ENCODE measurements at regions not wholly inside any gene's neighbourhood (a gene's known extent, or its start where the extent isn't known, plus 50 kb on each side); places are given as distances from the start of the nearest gene placed in this dataset.

GRCh38 chr13:30019648-30020626 is 169.5 kb upstream of the UBL3 start:
- DNase-seq (ENCODE audit: low read depth in 2 of 2): no peak
- no peak overlapping the region for H3K9ac ChIP-seq (ENCODE audit: insufficient read depth, low read length)
- H3K27me3 ChIP-seq (ENCODE audit: control insufficient read depth, insufficient read depth, low read length): no peaks in the 10 kb centered on the region
- no peaks in the 10 kb centered on the region for H3K79me2 ChIP-seq (ENCODE audit: control insufficient read depth, insufficient read depth, low read length)
- no peak overlapping the region for H3K4me2 ChIP-seq (ENCODE audit: extremely low read depth, insufficient read depth, low read length)
- no peaks in the 10 kb centered on the region for H3K9me3 ChIP-seq (ENCODE audit: control insufficient read depth, insufficient read depth, low read depth, low read length)
- H3K27ac ChIP-seq (ENCODE audit: insufficient read depth, low read length): no peak overlapping the region
- peaks cover 5% of the 10 kb centered on the region for H3K4me1 ChIP-seq (ENCODE audit: control insufficient read depth, extremely low read depth, insufficient read depth, low read length)
- no peak overlapping the region for H3K4me3 ChIP-seq (replicated peaks in 1 of 4; ENCODE audit: control extremely low read depth in 1 of 4, insufficient read depth in 1 of 4, low read depth in 3 of 4, low read length in 4 of 4)
- no peaks in the 10 kb centered on the region for H4K20me1 ChIP-seq (ENCODE audit: control insufficient read depth, extremely low read depth, insufficient read depth, low read length)
- H2AFZ ChIP-seq (ENCODE audit: low read length): no peak overlapping the region
- no peaks in the 10 kb centered on the region for H3K36me3 ChIP-seq (ENCODE audit: control insufficient read depth, insufficient read depth, low read length)
- no peak for TF ChIP-seq EZH2 (IDR thresholded peaks at IDR 0.05; ENCODE audit: low read length, missing control alignments)
- TF ChIP-seq, protein P1, sequence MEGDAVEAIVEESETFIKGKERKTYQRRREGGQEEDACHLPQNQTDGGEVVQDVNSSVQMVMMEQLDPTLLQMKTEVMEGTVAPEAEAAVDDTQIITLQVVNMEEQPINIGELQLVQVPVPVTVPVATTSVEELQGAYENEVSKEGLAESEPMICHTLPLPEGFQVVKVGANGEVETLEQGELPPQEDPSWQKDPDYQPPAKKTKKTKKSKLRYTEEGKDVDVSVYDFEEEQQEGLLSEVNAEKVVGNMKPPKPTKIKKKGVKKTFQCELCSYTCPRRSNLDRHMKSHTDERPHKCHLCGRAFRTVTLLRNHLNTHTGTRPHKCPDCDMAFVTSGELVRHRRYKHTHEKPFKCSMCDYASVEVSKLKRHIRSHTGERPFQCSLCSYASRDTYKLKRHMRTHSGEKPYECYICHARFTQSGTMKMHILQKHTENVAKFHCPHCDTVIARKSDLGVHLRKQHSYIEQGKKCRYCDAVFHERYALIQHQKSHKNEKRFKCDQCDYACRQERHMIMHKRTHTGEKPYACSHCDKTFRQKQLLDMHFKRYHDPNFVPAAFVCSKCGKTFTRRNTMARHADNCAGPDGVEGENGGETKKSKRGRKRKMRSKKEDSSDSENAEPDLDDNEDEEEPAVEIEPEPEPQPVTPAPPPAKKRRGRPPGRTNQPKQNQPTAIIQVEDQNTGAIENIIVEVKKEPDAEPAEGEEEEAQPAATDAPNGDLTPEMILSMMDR (conservative IDR thresholded peaks at IDR 0.05 in 1 of 2, IDR thresholded peaks at IDR 0.05 in 1 of 2; ENCODE audit: low read depth in 1 of 2, low read length in 2 of 2): no peak

DNA sequence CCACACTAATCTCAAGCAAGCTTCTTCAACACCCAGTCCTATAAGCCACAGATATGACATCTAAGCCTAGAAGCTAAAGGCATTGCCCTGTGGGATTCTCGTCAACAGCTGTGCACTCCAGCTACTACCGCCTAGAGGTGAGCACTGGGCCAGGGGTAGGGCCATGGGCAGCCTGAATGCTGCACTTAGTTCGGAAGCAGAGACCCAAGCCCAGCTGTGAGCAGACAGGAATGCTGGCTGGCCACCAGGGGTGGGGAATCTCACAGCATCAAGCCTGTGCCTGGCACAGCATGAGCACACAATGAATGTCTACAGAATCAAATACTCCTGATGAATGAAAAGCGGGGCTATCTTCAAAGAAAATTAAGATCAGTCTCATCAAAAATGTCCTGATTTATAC is 167.5 kb upstream of the UBL3 start:
- no peak for DNase-seq (ENCODE audit: low read depth in 2 of 2)
- H3K4me3 ChIP-seq (replicated peaks in 1 of 4; ENCODE audit: control extremely low read depth in 1 of 4, insufficient read depth in 1 of 4, low read depth in 3 of 4, low read length in 4 of 4): no peak overlapping the region

DNA sequence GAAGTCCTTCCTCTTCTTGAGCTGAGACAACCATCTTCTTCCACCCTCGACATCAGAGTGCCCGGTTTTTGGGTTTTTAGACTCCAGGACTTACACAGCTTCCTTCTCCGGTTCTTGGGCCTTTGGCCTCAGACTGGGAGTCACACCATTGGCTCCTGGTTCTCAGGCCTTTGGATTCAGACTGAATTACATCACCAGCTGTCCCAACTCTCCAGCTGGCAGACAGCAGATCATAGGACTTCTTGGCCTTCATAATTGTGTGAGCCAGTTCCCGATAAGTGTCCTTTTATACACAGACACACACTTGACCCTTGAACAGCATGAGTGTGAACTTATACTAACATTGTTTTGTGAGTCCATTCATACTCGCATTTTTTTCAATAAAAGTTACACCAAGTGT is 166.0 kb upstream of the UBL3 start:
- Histone ChIP-seq H3K79me2 (ENCODE audit: control insufficient read depth, insufficient read depth, low read length) (no peaks in the 10 kb centered on the region), H4K20me1 (ENCODE audit: control insufficient read depth, extremely low read depth, insufficient read depth, low read length) (no peaks in the 10 kb centered on the region), H3K9ac (ENCODE audit: insufficient read depth, low read length) (no peak overlapping the region), H3K27me3 (ENCODE audit: control insufficient read depth, insufficient read depth, low read length) (no peaks in the 10 kb centered on the region), H3K4me3 (replicated peaks in 1 of 4; ENCODE audit: control extremely low read depth in 1 of 4, insufficient read depth in 1 of 4, low read depth in 3 of 4, low read length in 4 of 4) (no peak overlapping the region), H2AFZ (ENCODE audit: low read length) (no peak overlapping the region), H3K27ac (ENCODE audit: insufficient read depth, low read length) (no peak overlapping the region), H3K36me3 (ENCODE audit: control insufficient read depth, insufficient read depth, low read length) (no peaks in the 10 kb centered on the region), H3K4me1 (ENCODE audit: control insufficient read depth, extremely low read depth, insufficient read depth, low read length) (peaks cover 3% of the 10 kb centered on the region), H3K4me2 (ENCODE audit: extremely low read depth, insufficient read depth, low read length) (no peak overlapping the region), H3K9me3 (ENCODE audit: control insufficient read depth, insufficient read depth, low read depth, low read length) (no peaks in the 10 kb centered on the region)
- TF ChIP-seq EZH2 (IDR thresholded peaks at IDR 0.05; ENCODE audit: low read length, missing control alignments): no peak
- TF ChIP-seq, protein P1 (conservative IDR thresholded peaks at IDR 0.05 in 1 of 2, IDR thresholded peaks at IDR 0.05 in 1 of 2; ENCODE audit: low read depth in 1 of 2, low read length in 2 of 2): no peak
- DNase-seq (ENCODE audit: low read depth in 2 of 2): no peak

More for the DNA sequence above, 167.5 kb upstream of the UBL3 start:
- TF ChIP-seq EZH2 (IDR thresholded peaks at IDR 0.05; ENCODE audit: low read length, missing control alignments): no peak
- TF ChIP-seq, protein P1 (conservative IDR thresholded peaks at IDR 0.05 in 1 of 2, IDR thresholded peaks at IDR 0.05 in 1 of 2; ENCODE audit: low read depth in 1 of 2, low read length in 2 of 2): no peak
- H4K20me1 ChIP-seq (ENCODE audit: control insufficient read depth, extremely low read depth, insufficient read depth, low read length): no peaks in the 10 kb centered on the region
- no peaks in the 10 kb centered on the region for H3K36me3 ChIP-seq (ENCODE audit: control insufficient read depth, insufficient read depth, low read length)
- no peak overlapping the region for H3K4me2 ChIP-seq (ENCODE audit: extremely low read depth, insufficient read depth, low read length)
- H3K79me2 ChIP-seq (ENCODE audit: control insufficient read depth, insufficient read depth, low read length): no peaks in the 10 kb centered on the region
- no peak overlapping the region for H3K9ac ChIP-seq (ENCODE audit: insufficient read depth, low read length)
- H3K9me3 ChIP-seq (ENCODE audit: control insufficient read depth, insufficient read depth, low read depth, low read length): no peaks in the 10 kb centered on the region
- no peak overlapping the region for H3K27ac ChIP-seq (ENCODE audit: insufficient read depth, low read length)
- no peak overlapping the region for H2AFZ ChIP-seq (ENCODE audit: low read length)
- H3K27me3 ChIP-seq (ENCODE audit: control insufficient read depth, insufficient read depth, low read length): no peaks in the 10 kb centered on the region
- peaks cover 5% of the 10 kb centered on the region for H3K4me1 ChIP-seq (ENCODE audit: control insufficient read depth, extremely low read depth, insufficient read depth, low read length)

Measured in fibroblast of lung (primary cell).